ENCODE measurements at regions not wholly inside any gene's neighbourhood (a gene's known extent, or its start where the extent isn't known, plus 50 kb on each side); places are given as distances from the start of the nearest gene placed in this dataset.

DNA sequence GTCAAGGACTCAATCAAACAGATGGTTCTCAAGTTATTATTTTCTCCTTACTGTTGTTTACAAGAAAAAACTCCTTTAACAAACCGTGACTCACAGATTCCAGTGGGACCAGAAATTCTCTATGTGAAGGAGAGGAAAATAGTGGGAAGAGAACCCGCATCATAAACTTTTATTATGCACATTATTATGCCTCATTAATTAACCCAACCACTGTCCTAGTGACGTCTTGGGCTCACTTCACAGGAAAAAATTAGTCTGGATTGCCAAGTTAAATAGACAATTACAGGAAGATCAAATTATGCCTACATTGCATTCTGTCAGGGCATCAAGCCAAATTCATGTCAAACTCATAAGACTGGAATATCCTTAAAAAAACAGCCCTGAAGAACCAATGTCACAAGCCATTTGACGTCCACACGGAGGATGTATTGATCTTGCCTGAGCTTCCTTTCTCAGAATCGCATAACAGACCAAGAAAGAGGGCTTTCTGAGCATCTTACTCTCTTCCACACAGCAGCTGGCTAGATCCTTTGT lies 347.8 kb downstream of the DUSP10 start:
- Histone ChIP-seq H3K9me3 (no peaks in the 10 kb centered on the region), H3K4me1 (ENCODE audit: insufficient read depth) (no peaks in the 10 kb centered on the region), H3K27me3 (no peaks in the 10 kb centered on the region), H3K4me3 (no peak overlapping the region), H3K27ac (no peak overlapping the region), H3K36me3 (no peaks in the 10 kb centered on the region)
- TF ChIP-seq, protein P1, sequence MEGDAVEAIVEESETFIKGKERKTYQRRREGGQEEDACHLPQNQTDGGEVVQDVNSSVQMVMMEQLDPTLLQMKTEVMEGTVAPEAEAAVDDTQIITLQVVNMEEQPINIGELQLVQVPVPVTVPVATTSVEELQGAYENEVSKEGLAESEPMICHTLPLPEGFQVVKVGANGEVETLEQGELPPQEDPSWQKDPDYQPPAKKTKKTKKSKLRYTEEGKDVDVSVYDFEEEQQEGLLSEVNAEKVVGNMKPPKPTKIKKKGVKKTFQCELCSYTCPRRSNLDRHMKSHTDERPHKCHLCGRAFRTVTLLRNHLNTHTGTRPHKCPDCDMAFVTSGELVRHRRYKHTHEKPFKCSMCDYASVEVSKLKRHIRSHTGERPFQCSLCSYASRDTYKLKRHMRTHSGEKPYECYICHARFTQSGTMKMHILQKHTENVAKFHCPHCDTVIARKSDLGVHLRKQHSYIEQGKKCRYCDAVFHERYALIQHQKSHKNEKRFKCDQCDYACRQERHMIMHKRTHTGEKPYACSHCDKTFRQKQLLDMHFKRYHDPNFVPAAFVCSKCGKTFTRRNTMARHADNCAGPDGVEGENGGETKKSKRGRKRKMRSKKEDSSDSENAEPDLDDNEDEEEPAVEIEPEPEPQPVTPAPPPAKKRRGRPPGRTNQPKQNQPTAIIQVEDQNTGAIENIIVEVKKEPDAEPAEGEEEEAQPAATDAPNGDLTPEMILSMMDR (IDR thresholded peaks at IDR 0.05), result no peak
- TF ChIP-seq EP300 (IDR thresholded peaks at IDR 0.05) (no peak), POLR2A (IDR thresholded peaks at IDR 0.05) (no peak)
- intact Hi-C loops (cut with DNase I), result no loop called here
- 39 to 47% (median 46%) methylated on average over 6 of the region's 6 CpGs for WGBS, 3 donors
- no peak for DNase-seq

GRCh38 chr1:221396526-221396925 lies 345.4 kb downstream of the DUSP10 start:
- no peaks in the 10 kb centered on the region for H3K4me1 ChIP-seq (ENCODE audit: insufficient read depth)

GRCh38 chr1:221397141-221397540 lies 344.7 kb downstream of the DUSP10 start:
- no peaks in the 10 kb centered on the region for H3K9me3 ChIP-seq
- 77 to 90% (median 82%) methylated on average over 2 of the region's 2 CpGs for WGBS, 3 donors
- no peaks in the 10 kb centered on the region for H3K36me3 ChIP-seq
- H3K27me3 ChIP-seq, result no peaks in the 10 kb centered on the region
- TF ChIP-seq EP300 (IDR thresholded peaks at IDR 0.05), result no peak
- TF ChIP-seq, protein P1 (IDR thresholded peaks at IDR 0.05), result no peak
- no peak for TF ChIP-seq POLR2A (IDR thresholded peaks at IDR 0.05)
- no peaks in the 10 kb centered on the region for H3K4me1 ChIP-seq (ENCODE audit: insufficient read depth)
- no peak overlapping the region for H3K27ac ChIP-seq
- intact Hi-C loops (cut with DNase I), result no loop called here
- H3K4me3 ChIP-seq, result no peak overlapping the region
- DNase-seq, result no peak

More at GRCh38 chr1:221396526-221396925, 345.4 kb downstream of the DUSP10 start:
- TF ChIP-seq, protein P1 (IDR thresholded peaks at IDR 0.05), result no peak
- TF ChIP-seq EP300 (IDR thresholded peaks at IDR 0.05) (no peak), POLR2A (IDR thresholded peaks at IDR 0.05) (no peak)
- no peak overlapping the region for H3K27ac ChIP-seq
- H3K9me3 ChIP-seq, result no peaks in the 10 kb centered on the region
- 72 to 88% (median 84%) methylated on average over 2 of the region's 2 CpGs for WGBS, 3 donors
- DNase-seq, result no peak
- no peaks in the 10 kb centered on the region for H3K27me3 ChIP-seq
- H3K4me3 ChIP-seq, result no peak overlapping the region
- intact Hi-C loops (cut with DNase I), result no loop called here
- H3K36me3 ChIP-seq, result no peaks in the 10 kb centered on the region

- WGBS, 3 donors, result 81 to 83% (median 83%) methylated on average over 3 of the region's 3 CpGs
- intact Hi-C loops (cut with DNase I), result no loop called here
Measured at GRCh38 chr1:221397606-221398005, 344.3 kb downstream of the DUSP10 start.

More at GRCh38 chr1:221397606-221398005, 344.3 kb downstream of the DUSP10 start:
- no peaks in the 10 kb centered on the region for H3K9me3 ChIP-seq
- H3K4me1 ChIP-seq (ENCODE audit: insufficient read depth), result no peaks in the 10 kb centered on the region
- TF ChIP-seq POLR2A (IDR thresholded peaks at IDR 0.05) (no peak), EP300 (IDR thresholded peaks at IDR 0.05) (no peak)
- TF ChIP-seq, protein P1 (IDR thresholded peaks at IDR 0.05), result no peak
- H3K4me3 ChIP-seq, result no peak overlapping the region
- no peak overlapping the region for H3K27ac ChIP-seq
- H3K27me3 ChIP-seq, result no peaks in the 10 kb centered on the region
- no peak for DNase-seq
- no peaks in the 10 kb centered on the region for H3K36me3 ChIP-seq
